ENCODE measurements at regions not wholly inside any gene's neighbourhood (a gene's known extent, or its start where the extent isn't known, plus 50 kb on each side); places are given as distances from the start of the nearest gene placed in this dataset.

GRCh38 chr6:144660561-144661115 lies 375.5 kb downstream of the UTRN start:
- Mint-ChIP-seq H3K27me3 (ENCODE audit: low read depth) (no peaks in the 10 kb centered on the region), H3K4me3 (no peak overlapping the region), H3K36me3 (no peaks in the 10 kb centered on the region), H3K9me3 (no peaks in the 10 kb centered on the region), H3K27ac (no peak overlapping the region), H3K4me1 (peaks cover 41% of the 10 kb centered on the region)
- no peak for TF ChIP-seq CTCF (IDR thresholded peaks at IDR 0.05; ENCODE audit: unreplicated experiment)
- no peak for DNase-seq (ENCODE audit: low spot score in 2 of 2, unreplicated experiment in 2 of 2)

GRCh38 chr6:144661116-144661806 lies 376.1 kb downstream of the UTRN start:
- no peaks in the 10 kb centered on the region for H3K9me3 Mint-ChIP-seq
- no peaks in the 10 kb centered on the region for H3K27me3 Mint-ChIP-seq (ENCODE audit: low read depth)
- H3K4me3 Mint-ChIP-seq, result no peak overlapping the region
- peaks cover 41% of the 10 kb centered on the region for H3K4me1 Mint-ChIP-seq
- H3K36me3 Mint-ChIP-seq, result no peaks in the 10 kb centered on the region
- DNase-seq (ENCODE audit: low spot score in 2 of 2, unreplicated experiment in 2 of 2), result no peak
- no peak overlapping the region for H3K27ac Mint-ChIP-seq
- TF ChIP-seq CTCF (IDR thresholded peaks at IDR 0.05; ENCODE audit: unreplicated experiment), result no peak

- TF ChIP-seq CTCF (IDR thresholded peaks at IDR 0.05; ENCODE audit: unreplicated experiment), result no peak
- Mint-ChIP-seq H3K4me3 (no peak overlapping the region), H3K27me3 (ENCODE audit: low read depth) (no peaks in the 10 kb centered on the region), H3K36me3 (peaks cover 3% of the 10 kb centered on the region), H3K27ac (no peak overlapping the region), H3K9me3 (peaks cover 3% of the 10 kb centered on the region), H3K4me1 (peaks cover 36% of the 10 kb centered on the region)
- no peak for DNase-seq (ENCODE audit: low spot score in 2 of 2, unreplicated experiment in 2 of 2)
Measured at GRCh38 chr6:144662812-144663365, 377.8 kb downstream of the UTRN start.

- Mint-ChIP-seq H3K27me3 (ENCODE audit: low read depth) (no peaks in the 10 kb centered on the region), H3K4me1 (peaks cover 29% of the 10 kb centered on the region), H3K4me3 (no peak overlapping the region), H3K27ac (no peak overlapping the region), H3K9me3 (peaks cover 10% of the 10 kb centered on the region), H3K36me3 (peaks cover 6% of the 10 kb centered on the region)
- no peak for DNase-seq (ENCODE audit: low spot score in 2 of 2, unreplicated experiment in 2 of 2)
- no peak for TF ChIP-seq CTCF (IDR thresholded peaks at IDR 0.05; ENCODE audit: unreplicated experiment)
Measured at GRCh38 chr6:144664281-144664680, 379.1 kb downstream of the UTRN start.

- no peak for TF ChIP-seq CTCF (IDR thresholded peaks at IDR 0.05; ENCODE audit: unreplicated experiment)
- H3K27me3 Mint-ChIP-seq (ENCODE audit: low read depth), result no peaks in the 10 kb centered on the region
- peaks cover 9% of the 10 kb centered on the region for H3K36me3 Mint-ChIP-seq
- peaks cover 15% of the 10 kb centered on the region for H3K9me3 Mint-ChIP-seq
- no peak overlapping the region for H3K27ac Mint-ChIP-seq
- H3K4me1 Mint-ChIP-seq, result peaks cover 22% of the 10 kb centered on the region
- DNase-seq (ENCODE audit: low spot score in 2 of 2, unreplicated experiment in 2 of 2), result no peak
- no peak overlapping the region for H3K4me3 Mint-ChIP-seq
Measured at GRCh38 chr6:144664947-144665346, 379.8 kb downstream of the UTRN start.
